ENCODE measurements at regions not wholly inside any gene's neighbourhood (a gene's known extent, or its start where the extent isn't known, plus 50 kb on each side); places are given as distances from the start of the nearest gene placed in this dataset.

GRCh38 chr20:6956056-6956455 lies 188.6 kb downstream of the BMP2 start:
- DNase-seq (ENCODE audit: low read depth): no peak

DNA sequence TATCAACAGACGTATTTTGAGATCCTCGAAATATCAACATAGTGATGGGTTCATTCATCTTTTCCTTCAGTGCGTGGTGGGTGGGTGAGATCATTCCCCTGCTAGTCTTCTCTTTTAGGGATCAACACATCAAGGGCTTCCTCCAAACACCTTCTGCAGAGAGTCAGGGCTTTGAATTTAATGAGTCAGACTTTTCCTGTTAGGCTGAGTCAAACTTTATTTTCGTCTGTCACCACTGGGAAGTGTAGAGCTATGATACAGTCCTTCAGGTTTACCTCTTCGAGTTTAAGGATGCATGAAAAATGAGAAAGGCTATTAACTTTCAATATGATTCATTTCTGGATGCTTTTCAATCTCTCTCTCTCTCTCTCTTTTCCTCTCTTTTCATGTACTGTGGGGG lies 189.1 kb downstream of the BMP2 start:
- DNase-seq (ENCODE audit: low read depth): no peak

GRCh38 chr20:6959900-6960312 lies 192.4 kb downstream of the BMP2 start:
- DNase-seq (ENCODE audit: low read depth): no peak

DNA sequence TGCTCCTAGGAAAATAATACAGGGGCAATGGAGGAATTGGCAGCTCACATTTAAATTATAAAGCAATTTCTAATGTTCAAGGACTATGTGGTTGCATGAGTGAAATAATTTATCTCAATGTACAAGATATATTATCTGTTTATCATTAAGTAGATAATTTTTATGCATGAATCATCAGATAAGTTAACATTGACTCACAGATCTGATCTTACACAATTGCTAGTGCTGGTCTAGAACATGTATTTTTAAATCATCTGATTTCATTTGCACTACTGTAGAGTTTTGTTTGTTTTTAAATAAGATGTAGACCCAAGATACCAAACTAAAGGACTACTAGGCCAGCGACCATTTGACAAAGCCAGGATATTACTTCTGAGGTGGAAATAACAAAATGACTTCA lies 199.2 kb downstream of the BMP2 start:
- no peak for DNase-seq (ENCODE audit: low read depth)

GRCh38 chr20:6974838-6975237 lies 207.4 kb downstream of the BMP2 start:
- DNase-seq (ENCODE audit: low read depth): no peak

- no peak for DNase-seq (ENCODE audit: low read depth)
Observed at GRCh38 chr20:6975311-6975710, 207.8 kb downstream of the BMP2 start.

- no peak for DNase-seq (ENCODE audit: low read depth)
Observed at GRCh38 chr20:6976106-6976900, 208.8 kb downstream of the BMP2 start.

DNA sequence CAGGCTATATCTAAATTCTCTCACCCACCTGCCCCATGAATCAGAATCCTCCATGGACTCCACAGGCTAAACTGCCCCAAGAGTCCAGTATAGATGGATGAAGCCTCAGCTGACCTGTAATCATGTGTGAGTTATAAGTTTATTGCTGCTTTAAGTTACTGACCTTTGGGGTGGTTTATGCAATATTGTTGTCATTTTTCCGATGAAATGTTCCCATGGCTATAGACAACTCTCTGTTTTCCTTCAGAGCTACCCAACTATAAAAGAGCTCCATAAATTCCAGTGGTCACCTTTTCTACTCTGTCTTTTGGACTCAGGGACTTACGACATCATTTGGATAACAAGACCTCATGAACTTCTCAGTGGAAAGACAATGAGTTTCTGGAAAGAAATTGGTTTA lies 212.1 kb downstream of the BMP2 start:
- no peak for DNase-seq (ENCODE audit: low read depth)

DNA sequence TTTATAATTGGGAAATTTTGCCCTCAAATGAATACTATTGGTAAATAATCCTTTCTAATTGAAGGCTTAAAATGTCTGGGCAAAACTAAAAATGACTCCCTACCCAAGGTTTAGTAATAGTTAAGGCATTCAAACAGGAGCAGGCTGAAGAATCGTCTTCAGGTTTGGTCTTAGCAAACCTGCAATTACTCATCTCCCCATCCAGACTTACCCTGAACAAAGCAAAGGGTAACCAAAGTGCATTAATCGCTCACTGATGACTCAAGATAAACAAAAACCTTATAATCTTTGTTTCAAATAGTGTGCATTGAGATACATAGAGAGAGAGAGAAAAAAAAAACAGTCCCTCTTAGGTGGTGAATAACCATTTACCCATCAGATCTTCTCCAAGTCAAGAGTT lies 225.5 kb downstream of the BMP2 start:
- DNase-seq (ENCODE audit: low read depth): no peak

DNA sequence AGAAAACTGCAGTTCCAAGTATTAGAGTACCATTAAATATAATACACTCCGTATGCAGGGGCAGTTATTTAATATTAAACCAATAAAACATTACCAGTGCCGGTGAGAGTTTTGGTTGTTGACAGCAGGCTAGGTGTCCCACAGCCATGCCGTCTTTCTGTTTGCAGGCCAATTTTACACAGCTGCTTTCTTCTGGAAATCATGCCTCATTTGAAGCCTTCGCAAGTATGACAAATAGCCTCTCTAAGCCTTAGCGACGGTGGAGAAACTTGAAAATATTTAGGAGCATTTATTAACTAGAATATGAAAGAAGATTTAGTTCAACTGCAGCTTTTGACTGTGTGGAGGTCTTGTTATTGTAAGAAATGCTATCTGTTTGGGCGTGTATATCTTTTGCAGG lies 226.0 kb downstream of the BMP2 start:
- DNase-seq (ENCODE audit: low read depth): no peak

DNA sequence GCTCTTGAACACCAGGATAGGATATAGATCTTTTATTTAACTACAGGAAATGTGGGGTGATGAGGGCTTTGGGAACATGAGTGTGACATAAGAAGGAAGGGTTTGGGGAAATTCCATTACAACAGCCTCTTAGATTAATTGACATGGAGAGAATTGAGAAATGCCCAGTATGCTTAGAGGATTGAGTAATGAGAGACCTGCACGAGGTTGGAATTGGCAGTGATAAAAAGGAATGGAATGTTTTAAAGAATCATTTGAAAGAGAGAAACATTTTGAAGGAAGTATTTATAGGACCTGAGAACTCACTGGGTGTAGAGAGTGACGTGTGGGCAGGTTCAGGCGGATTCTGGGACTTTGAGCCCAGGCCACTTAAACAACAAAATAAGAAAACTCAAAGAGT lies 227.0 kb downstream of the BMP2 start:
- DNase-seq (ENCODE audit: low read depth): no peak

GRCh38 chr20:6998909-6999308 lies 231.4 kb downstream of the BMP2 start:
- DNase-seq (ENCODE audit: low read depth): no peak

GRCh38 chr20:6999381-6999780 lies 231.9 kb downstream of the BMP2 start:
- DNase-seq (ENCODE audit: low read depth): no peak

DNA sequence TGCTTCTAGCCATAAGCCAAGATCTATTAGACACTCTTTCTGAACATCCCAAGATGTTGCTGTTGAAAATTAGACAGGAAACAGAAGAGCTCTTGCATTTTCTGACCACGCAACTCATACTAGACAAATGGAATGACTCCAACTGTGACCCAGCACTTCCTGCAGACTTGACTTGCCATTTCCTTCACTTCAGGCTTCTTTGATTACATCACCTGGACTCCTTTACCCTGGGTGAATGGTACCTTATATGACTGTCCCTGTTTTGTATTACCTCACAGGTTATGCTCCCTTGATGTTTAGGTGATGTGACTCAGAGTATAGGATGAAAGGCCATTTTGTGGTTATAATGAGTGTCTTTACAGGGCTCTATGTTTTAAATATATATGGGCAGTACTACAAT lies 236.1 kb downstream of the BMP2 start:
- no peak for DNase-seq (ENCODE audit: low read depth)

DNA sequence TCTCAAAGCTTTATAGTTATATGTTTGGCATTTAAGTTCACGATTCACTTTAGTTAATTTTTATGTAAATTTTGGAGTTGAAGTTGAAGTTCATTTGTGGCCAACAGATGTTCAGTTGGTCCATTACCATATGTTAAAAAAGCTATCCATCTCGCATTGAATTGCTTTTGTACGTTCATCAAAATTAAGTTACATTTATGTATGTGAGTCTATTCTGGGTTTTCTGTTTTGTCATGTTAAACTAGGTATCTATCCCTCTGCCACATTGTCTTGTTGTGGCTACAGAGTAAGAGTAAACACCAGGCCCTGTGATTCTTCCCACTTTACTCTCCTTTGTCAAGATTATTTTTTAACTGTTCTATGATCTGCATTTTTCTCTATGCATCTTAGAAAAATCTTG lies 237.3 kb downstream of the BMP2 start:
- DNase-seq (ENCODE audit: low read depth): no peak

DNA sequence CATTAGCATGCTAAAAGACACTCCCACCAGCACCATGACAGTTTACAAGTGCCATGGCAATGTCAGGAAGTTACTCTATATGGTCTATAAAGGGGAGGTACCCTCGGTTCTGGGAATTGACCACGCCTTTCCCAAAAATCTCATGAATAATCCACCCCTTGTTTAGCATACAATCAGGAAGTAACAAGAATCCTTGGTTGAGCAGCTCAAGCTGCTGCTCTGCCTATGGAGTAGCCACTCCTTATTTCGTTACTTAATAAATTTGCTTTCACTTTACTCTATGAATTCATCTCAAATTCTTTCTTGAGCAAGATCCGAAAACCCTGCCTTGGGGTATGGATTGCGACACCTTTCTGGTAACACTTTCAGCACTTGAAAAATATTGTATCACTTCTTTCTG lies 243.0 kb downstream of the BMP2 start:
- no peak for DNase-seq (ENCODE audit: low read depth)

- DNase-seq (ENCODE audit: low read depth): no peak
Observed at GRCh38 chr20:7015257-7015656, 247.8 kb downstream of the BMP2 start.

GRCh38 chr20:7022597-7022996 lies 255.1 kb downstream of the BMP2 start:
- no peak for DNase-seq (ENCODE audit: low read depth)

DNA sequence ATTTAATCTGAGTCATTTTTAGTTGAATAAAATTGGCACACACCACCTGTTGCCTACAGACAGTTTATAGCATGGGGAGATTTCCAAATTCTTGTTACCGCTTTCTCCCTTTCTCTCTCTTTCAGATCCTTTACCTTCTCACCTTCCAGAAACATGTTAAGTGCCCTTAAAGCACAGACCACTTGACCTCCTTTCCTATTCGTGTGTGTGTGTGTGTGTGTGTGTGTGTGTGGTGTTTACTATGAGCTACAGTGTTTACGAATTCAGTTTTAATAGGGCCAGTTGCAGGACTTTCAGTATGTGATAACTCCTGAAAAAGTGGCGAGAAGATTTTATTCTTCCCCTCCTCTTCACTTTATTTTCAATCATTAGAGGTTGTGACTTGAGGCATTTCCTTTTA lies 258.1 kb downstream of the BMP2 start:
- DNase-seq (ENCODE audit: low read depth): no peak

GRCh38 chr20:7029019-7029418 lies 261.5 kb downstream of the BMP2 start:
- no peak for DNase-seq (ENCODE audit: low read depth)

- DNase-seq (ENCODE audit: low read depth): no peak
Observed at GRCh38 chr20:7031222-7031621, 263.7 kb downstream of the BMP2 start.

DNA sequence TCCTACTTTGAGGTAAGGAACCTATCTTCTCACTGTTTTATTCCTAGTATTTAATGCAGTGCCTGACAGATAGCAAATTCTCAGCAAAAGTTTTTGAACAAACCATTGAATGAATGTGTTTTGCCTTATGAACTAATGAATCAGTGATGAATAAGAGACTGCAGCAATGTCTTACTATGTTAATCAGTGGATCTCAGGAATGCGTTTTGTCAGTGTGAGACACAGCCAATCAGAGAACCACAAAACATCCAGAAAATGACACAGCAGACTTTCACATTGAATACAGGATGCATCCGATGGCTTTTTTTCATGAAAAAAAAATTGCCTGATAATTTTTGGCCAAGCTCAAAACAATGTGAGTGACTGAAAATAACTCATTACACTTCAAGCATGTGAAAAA lies 270.5 kb downstream of the BMP2 start:
- DNase-seq (ENCODE audit: low read depth): no peak

GRCh38 chr20:7057611-7058010 lies 290.1 kb downstream of the BMP2 start:
- no peak for DNase-seq (ENCODE audit: low read depth)

- DNase-seq (ENCODE audit: low read depth): no peak
Observed at GRCh38 chr20:7078804-7079203, 311.3 kb downstream of the BMP2 start.

- no peak for DNase-seq (ENCODE audit: low read depth)
Observed at GRCh38 chr20:7080472-7080871, 313.0 kb downstream of the BMP2 start.
